IMR-90 (cell line): ENCODE measurements at regions not wholly inside any gene's neighbourhood (a gene's known extent, or its start where the extent isn't known, plus 50 kb on each side); places are given as distances from the start of the nearest gene placed in this dataset.

Source experiments
- ATAC-seq: fragments of 200-7000 bp; cut with Tn5 transposase; 2 replicates; pipeline ENCODE4 v1.9.1; 2020; ENCODE audit warnings: low read depth, mild to moderate bottlenecking, moderate library complexity
- BruUV-seq: library from RNA; stranded (reverse); fragments of 400-500 nt; replicated peaks from 2 replicates; lab custom pipeline; 2021; lab: Mats Ljungman, UMichigan
- CTCF ChIA-PET: fragments of 300-600 bp; formaldehyde crosslinking; extraction: SDS; loops from one replicate; lab custom pipeline; 2021; ENCODE audit warnings: antibody characterized with exemption; lab: Yijun Ruan, JAX
- POLR2A ChIA-PET: fragments of 300-600 bp; sonication (Branson Sonifier 250); formaldehyde crosslinking; loops from one replicate; lab custom pipeline; 2022; ENCODE audit warnings: antibody characterized with exemption; ENCODE audit not compliant: unreplicated experiment; lab: Charles Lee
- DNase-seq: peaks from one replicate; pipeline ENCODE4 v3.0.0; 2013
- H2AFZ ChIP-seq: replicated peaks from 2 replicates; pipeline ENCODE3; 2013; ENCODE audit warnings: low read length, mild to moderate bottlenecking; ENCODE audit not compliant: poor library complexity
- H2AK5ac ChIP-seq: 2 replicates; pipeline ENCODE4 v1.6.1; 2013; ENCODE audit warnings: low read depth, low read length, inconsistent platforms
- H2AK9ac ChIP-seq: replicated peaks from 2 replicates; pipeline ENCODE3; 2013; ENCODE audit warnings: mild to moderate bottlenecking, low read depth, low read length, moderate library complexity; ENCODE audit not compliant: poor library complexity
- H2BK120ac ChIP-seq: 2 replicates; pipeline ENCODE4 v1.6.1; 2013; ENCODE audit warnings: low read depth, low read length, inconsistent platforms
- H2BK15ac ChIP-seq: 3 replicates; pipeline ENCODE4 v1.6.1; 2013; ENCODE audit warnings: low read depth, low read length, inconsistent platforms
- H2BK20ac ChIP-seq: 2 replicates; pipeline ENCODE4 v1.6.1; 2013; ENCODE audit warnings: low read depth, mild to moderate bottlenecking, inconsistent platforms, low read length, moderate library complexity
- H2BK5ac ChIP-seq: 2 replicates; pipeline ENCODE4 v1.6.1; 2013; ENCODE audit warnings: mild to moderate bottlenecking, low read depth, low read length, inconsistent platforms; ENCODE audit not compliant: poor library complexity, severe bottlenecking
- H3K14ac ChIP-seq: replicated peaks from 2 replicates; pipeline ENCODE4 v1.6.1; 2013; ENCODE audit warnings: low read depth, low read length, inconsistent platforms
- H3K18ac ChIP-seq: 2 replicates; pipeline ENCODE4 v1.6.1; 2013; ENCODE audit warnings: low read depth, low read length, control low read depth
- H3K23ac ChIP-seq: 2 replicates; pipeline ENCODE4 v1.6.1; 2013; ENCODE audit warnings: low read depth, low read length, inconsistent platforms
- H3K27ac ChIP-seq: 2 replicates; pipeline ENCODE4 v1.5.1; 2013; ENCODE audit warnings: mild to moderate bottlenecking, control low read depth, low read length; ENCODE audit not compliant: insufficient read depth
- H3K27me3 ChIP-seq: 2 replicates; pipeline ENCODE4 v1.6.1; 2013; ENCODE audit warnings: low read length; ENCODE audit not compliant: control insufficient read depth, insufficient read depth
- H3K36me3 ChIP-seq: 2 replicates; pipeline ENCODE4 v1.6.1; 2013; ENCODE audit warnings: low read length, mixed read lengths; ENCODE audit not compliant: control insufficient read depth, insufficient read depth
- H3K4ac ChIP-seq: 2 replicates; pipeline ENCODE4 v1.6.1; 2013; ENCODE audit warnings: low read depth, low read length, inconsistent platforms
- H3K4me1 ChIP-seq: 2 replicates; pipeline ENCODE4 v1.6.1; 2013; ENCODE audit warnings: low read length, mixed read lengths; ENCODE audit not compliant: control insufficient read depth, insufficient read depth
- H3K4me2 ChIP-seq: 2 replicates; pipeline ENCODE4 v1.6.1; 2013; ENCODE audit warnings: low read depth, mild to moderate bottlenecking, control low read depth, low read length, moderate library complexity
- H3K4me3 ChIP-seq: 2 replicates; pipeline ENCODE4 v1.5.1; 2013; ENCODE audit warnings: low read depth, mild to moderate bottlenecking, control low read depth, low read length, moderate library complexity; ENCODE audit not compliant: insufficient read depth
- H3K56ac ChIP-seq: 2 replicates; pipeline ENCODE4 v1.6.1; 2013; ENCODE audit warnings: low read length, inconsistent platforms; ENCODE audit not compliant: insufficient read depth; ENCODE audit errors: extremely low read depth
- H3K79me1 ChIP-seq, 2 experiments: 2 replicates each; pipeline ENCODE4 v1.6.1; 2013; ENCODE audit warnings: low read length in 2 of 2, inconsistent platforms in 1 of 2, low read depth in 1 of 2
- H3K9ac ChIP-seq: 2 replicates; pipeline ENCODE4 v1.6.1; 2013; ENCODE audit warnings: low read depth, low read length, control low read depth
- H3K9me1 ChIP-seq: 2 replicates; pipeline ENCODE4 v1.6.1; 2013; ENCODE audit warnings: low read length, inconsistent platforms; ENCODE audit not compliant: insufficient read depth
- H3K9me3 ChIP-seq: 2 replicates; pipeline ENCODE4 v1.6.1; 2013; ENCODE audit warnings: low read length; ENCODE audit not compliant: control insufficient read depth, insufficient read depth
- H4K20me1 ChIP-seq: 2 replicates; pipeline ENCODE4 v1.6.1; 2013; ENCODE audit warnings: low read length, inconsistent platforms; ENCODE audit not compliant: insufficient read depth
- H4K5ac ChIP-seq: 2 replicates; pipeline ENCODE4 v1.6.1; 2013; ENCODE audit warnings: mild to moderate bottlenecking, low read depth, low read length, control low read depth
- H4K8ac ChIP-seq, 2 experiments: 2 replicates each; pipeline ENCODE4 v1.6.1; 2013; ENCODE audit warnings: low read depth in 2 of 2, low read length in 2 of 2, control low read depth in 1 of 2, inconsistent platforms in 1 of 2
- H4K91ac ChIP-seq: 2 replicates; pipeline ENCODE4 v1.6.1; 2013; ENCODE audit warnings: low read depth, low read length, inconsistent platforms; ENCODE audit not compliant: insufficient read depth
- BHLHE40 ChIP-seq: fragments of 150-350 bp; IDR thresholded peaks from 2 replicates; pipeline ENCODE4 v1.6.1; 2016; ENCODE audit warnings: mild to moderate bottlenecking, low read depth, low read length
- CEBPB ChIP-seq: IDR thresholded peaks from 2 replicates; pipeline ENCODE4 v1.6.1; 2012; ENCODE audit warnings: low read depth, low read length, improper control_type of control experiment
- CHD1 ChIP-seq: IDR thresholded peaks from 2 replicates; pipeline ENCODE4 v1.6.1; 2012; ENCODE audit warnings: low read depth, low read length, improper control_type of control experiment
- FOS ChIP-seq: fragments of 150-350 bp; IDR thresholded peaks from 2 replicates; pipeline ENCODE4 v1.6.1; 2016; ENCODE audit warnings: low read depth, low read length
- MAZ ChIP-seq: IDR thresholded peaks from 2 replicates; pipeline ENCODE4 v1.6.1; 2012; ENCODE audit warnings: low read depth, mild to moderate bottlenecking, low read length, improper control_type of control experiment, moderate library complexity, borderline replicate concordance
- MXI1 ChIP-seq: IDR thresholded peaks from 2 replicates; pipeline ENCODE4 v1.6.1; 2012; ENCODE audit warnings: low read depth, mild to moderate bottlenecking, low read length, moderate library complexity, borderline replicate concordance
- POLR2A ChIP-seq: IDR thresholded peaks from 2 replicates; pipeline ENCODE4 v1.6.1; 2012; ENCODE audit warnings: mild to moderate bottlenecking, low read depth, low read length
- RAD21 ChIP-seq: IDR thresholded peaks from 2 replicates; pipeline ENCODE4 v1.6.1; 2012; ENCODE audit warnings: low read length, improper control_type of control experiment
- RCOR1 ChIP-seq: IDR thresholded peaks from 2 replicates; pipeline ENCODE4 v1.6.1; 2012; ENCODE audit warnings: mild to moderate bottlenecking, low read length, improper control_type of control experiment; ENCODE audit not compliant: insufficient replicate concordance
- RFX5 ChIP-seq: IDR thresholded peaks from 2 replicates; pipeline ENCODE4 v1.8.0; 2012; ENCODE audit warnings: low read depth, mild to moderate bottlenecking, low read length, moderate library complexity
- WGBS, 2 experiments: methylation state at CpG; one replicate each; pipeline versions ENCODE4 v1.1.5 to v1.1.7; 2013; ENCODE audit warnings: missing lambda C conversion rate in 2 of 2; ENCODE audit not compliant: insufficient read length in 1 of 2; ENCODE audit errors: extremely low coverage in 2 of 2; 5-methylcytosine and 5-hydroxymethylcytosine counted together
- dilution Hi-C: fragments of 300-500 bp; cut with HindIII; formaldehyde crosslinking; loops from one replicate; pipeline ENCODE4 v1.14.3; 2018; ENCODE audit warnings: low sequenced_read_pairs; ENCODE audit not compliant: unreplicated experiment
- in situ Hi-C: fragments of 300-500 bp; cut with MboI; formaldehyde crosslinking; loops from 3 replicates; pipeline ENCODE4 v1.14.3; 2019; ENCODE audit warnings: low sequenced_read_pairs, inconsistent platforms, mixed read lengths
- intact Hi-C: fragments of 100-400 bp; cut with micrococcal nuclease; formaldehyde crosslinking; loops from 2 replicates; pipeline ENCODE4 v1.10.0; 2022

- no TSS peak for BruUV-seq
- Histone ChIP-seq H3K27ac (no peak overlapping the region), H3K9me1 (no peaks in the 10 kb centered on the region)
Measured at GRCh38 chr9:13942695-13943094, 371.2 kb downstream of the NFIB start.

More at GRCh38 chr9:13942695-13943094, 371.2 kb downstream of the NFIB start:
- CTCF ChIA-PET = no interaction called here
- H3K23ac ChIP-seq = no peak overlapping the region
- no peaks in the 10 kb centered on the region for H3K27me3 ChIP-seq
- no peak overlapping the region for H3K4me3 ChIP-seq
- no peak overlapping the region for H3K18ac ChIP-seq
- H3K9me3 ChIP-seq = no peaks in the 10 kb centered on the region
- POLR2A ChIA-PET = no interaction called here
- no peak overlapping the region for H4K91ac ChIP-seq
- H4K20me1 ChIP-seq = no peaks in the 10 kb centered on the region
- no peak overlapping the region for H3K56ac ChIP-seq
- no peaks in the 10 kb centered on the region for H3K36me3 ChIP-seq
- dilution Hi-C loops (no loop called here), in situ Hi-C loops (no loop called here), intact Hi-C loops (loop anchor here (10.0 kb wide), 1 partner anchor 482 kb away; no protein-coding TSS in a partner anchor)
- no peak overlapping the region for H3K4me2 ChIP-seq
- H4K5ac ChIP-seq = no peak overlapping the region
- DNase-seq (peak; percentile 98), ATAC-seq (peak; percentile 91)
- WGBS, 2 experiments = 0% methylated on average over 1 of the region's 4 CpGs; no CpG with 5 or more reads in 1 of the 2 experiments
- no peak overlapping the region for H2AK5ac ChIP-seq
- H2BK15ac ChIP-seq = no peak overlapping the region
- H2BK20ac ChIP-seq = no peak overlapping the region
- peaks cover 4% of the 10 kb centered on the region; the same call in 1 of the 2 replicates for H3K4me1 ChIP-seq
- H3K4ac ChIP-seq = no peak overlapping the region
- no peak overlapping the region for H4K8ac ChIP-seq
- no peak overlapping the region for H3K14ac ChIP-seq
- H2AFZ ChIP-seq = no peak overlapping the region
- H3K79me1 ChIP-seq = no peaks in the 10 kb centered on the region
- H2AK9ac ChIP-seq = no peak overlapping the region
- no peak overlapping the region; the same call in 1 of the 2 replicates for H2BK120ac ChIP-seq
- TF ChIP-seq RAD21 (no peak), CHD1 (no peak), MXI1 (no peak), MAZ (no peak), RCOR1 (peak; percentile 82), CEBPB (peak; percentile 94), BHLHE40 (peak; percentile 58), RFX5 (no peak), POLR2A (no peak), FOS (peak; percentile 95)
- H2BK5ac ChIP-seq = no peak overlapping the region
- no peak overlapping the region for H3K9ac ChIP-seq
